Peyer's patch (tissue), 4 donors: ENCODE measurements at regions not wholly inside any gene's neighbourhood (a gene's known extent, or its start where the extent isn't known, plus 50 kb on each side); places are given as distances from the start of the nearest gene placed in this dataset.

Source experiments
- DNase-seq, 3 donors: peaks; one replicate each; pipeline ENCODE4 v3.0.0-alpha.2; 2017 to 2019
- H3K27ac ChIP-seq, 4 donors: fragments of 200-600 bp; sonication (generic); one replicate each; pipeline ENCODE4 v1.5.1; 2016 to 2019
- H3K27me3 ChIP-seq, 2 donors: fragments of 200-600 bp; sonication (generic); one replicate each; pipeline ENCODE4 v1.5.1; 2019
- H3K36me3 ChIP-seq, 3 donors: fragments of 200-600 bp; sonication (generic); one replicate each; pipeline ENCODE4 v1.5.1; 2016 to 2019
- H3K4me1 ChIP-seq, 4 donors: fragments of 200-600 bp; sonication (generic); one replicate each; pipeline ENCODE4 v1.5.1; 2016 to 2019
- H3K4me3 ChIP-seq, 4 donors: fragments of 200-600 bp; sonication (generic); 1 replicate in 3 of 4; 2 replicates in 1 of 4; pipeline ENCODE4 v1.5.1; 2016 to 2019; ENCODE audit warnings: mild to moderate bottlenecking in 1 of 4
- H3K9me3 ChIP-seq, 4 donors: fragments of 200-600 bp; sonication (generic); one replicate each; pipeline ENCODE4 v1.5.1; 2016 to 2019; ENCODE audit warnings: mild to moderate bottlenecking in 1 of 4
- POLR2A ChIP-seq, 2 donors: fragments of 450-650 bp; IDR thresholded peaks; one replicate each; pipeline ENCODE4 v1.5.1; 2017; ENCODE audit warnings: antibody characterized with exemption in 2 of 2, mild to moderate bottlenecking in 2 of 2, moderate library complexity in 2 of 2
- TF ChIP-seq, protein P1 (sequence below), 6 experiments: fragments of 450-650 bp in 4 of 6; fragments of 200-600 bp in 2 of 6; sonication (generic) in 1 of 6; IDR thresholded peaks; one replicate each; pipeline ENCODE4 v1.5.1; 2017 to 2019; ENCODE audit warnings: antibody characterized with exemption in 6 of 6, mild to moderate bottlenecking in 3 of 6, moderate library complexity in 1 of 6

DNA sequence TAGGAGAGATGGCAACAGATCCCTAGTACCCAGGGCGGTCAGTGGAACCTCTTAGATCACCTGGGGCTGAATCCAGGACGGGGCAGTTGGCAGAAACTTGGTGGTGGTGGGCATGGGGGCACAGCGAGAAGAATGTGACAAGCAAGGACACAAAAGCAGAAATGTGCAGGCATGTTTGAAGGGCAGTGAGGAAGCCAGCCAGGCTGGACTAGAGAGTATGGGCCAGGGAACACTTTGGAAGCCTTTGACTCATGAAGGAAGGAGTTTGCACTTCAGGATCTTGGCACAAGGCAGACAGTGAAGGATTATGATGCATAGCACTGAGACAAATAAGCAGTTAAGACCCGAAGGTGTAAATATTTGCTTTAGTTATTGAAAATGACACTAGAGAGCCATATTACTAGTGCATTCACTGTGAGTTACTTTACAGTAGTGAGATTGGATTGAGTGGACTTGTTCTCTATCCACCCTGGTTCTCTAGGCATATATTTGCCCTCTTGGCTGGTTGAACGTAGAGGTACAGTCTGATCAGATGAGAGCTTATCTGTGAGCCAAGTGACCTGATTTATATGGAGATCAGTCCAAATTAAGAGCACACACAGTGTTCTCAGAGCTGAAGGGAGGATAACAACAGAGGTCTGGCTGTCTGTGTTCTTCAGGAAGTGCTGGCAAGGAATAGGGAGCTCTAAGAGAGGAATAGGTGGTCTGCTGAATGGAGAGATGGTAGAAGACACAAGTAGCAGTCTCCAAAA lies 210.4 kb downstream of the SNX19 start:
- no peak for TF ChIP-seq POLR2A (IDR thresholded peaks at IDR 0.05)
- TF ChIP-seq, protein P1, sequence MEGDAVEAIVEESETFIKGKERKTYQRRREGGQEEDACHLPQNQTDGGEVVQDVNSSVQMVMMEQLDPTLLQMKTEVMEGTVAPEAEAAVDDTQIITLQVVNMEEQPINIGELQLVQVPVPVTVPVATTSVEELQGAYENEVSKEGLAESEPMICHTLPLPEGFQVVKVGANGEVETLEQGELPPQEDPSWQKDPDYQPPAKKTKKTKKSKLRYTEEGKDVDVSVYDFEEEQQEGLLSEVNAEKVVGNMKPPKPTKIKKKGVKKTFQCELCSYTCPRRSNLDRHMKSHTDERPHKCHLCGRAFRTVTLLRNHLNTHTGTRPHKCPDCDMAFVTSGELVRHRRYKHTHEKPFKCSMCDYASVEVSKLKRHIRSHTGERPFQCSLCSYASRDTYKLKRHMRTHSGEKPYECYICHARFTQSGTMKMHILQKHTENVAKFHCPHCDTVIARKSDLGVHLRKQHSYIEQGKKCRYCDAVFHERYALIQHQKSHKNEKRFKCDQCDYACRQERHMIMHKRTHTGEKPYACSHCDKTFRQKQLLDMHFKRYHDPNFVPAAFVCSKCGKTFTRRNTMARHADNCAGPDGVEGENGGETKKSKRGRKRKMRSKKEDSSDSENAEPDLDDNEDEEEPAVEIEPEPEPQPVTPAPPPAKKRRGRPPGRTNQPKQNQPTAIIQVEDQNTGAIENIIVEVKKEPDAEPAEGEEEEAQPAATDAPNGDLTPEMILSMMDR (IDR thresholded peaks at IDR 0.05), result no peak
- Histone ChIP-seq H3K4me1 (no peaks in the 10 kb centered on the region), H3K27ac (no peak overlapping the region), H3K4me3 (no peak overlapping the region), H3K9me3 (no peaks in the 10 kb centered on the region), H3K36me3 (no peaks in the 10 kb centered on the region), H3K27me3 (no peaks in the 10 kb centered on the region)
- no peak for DNase-seq

DNA sequence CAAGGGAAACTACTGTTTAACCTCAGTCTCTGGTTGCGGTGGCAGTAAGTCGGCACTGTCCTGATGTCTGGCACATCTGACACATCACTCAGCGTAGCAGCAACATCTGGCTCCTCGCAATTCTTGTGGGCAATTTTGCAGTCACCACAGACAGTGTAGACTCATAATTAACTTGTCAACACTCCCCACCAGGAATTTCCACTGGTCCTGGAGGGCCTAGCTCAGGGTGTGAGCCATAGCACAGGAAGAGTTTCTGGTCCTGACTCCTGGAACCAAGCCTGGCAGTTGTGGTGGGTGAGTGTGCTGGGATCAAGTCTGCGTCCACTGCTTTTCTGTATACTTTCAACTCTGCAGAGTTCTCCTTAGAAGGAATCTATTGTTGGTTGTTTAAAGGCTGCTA lies 209.7 kb downstream of the SNX19 start:
- no peaks in the 10 kb centered on the region for H3K9me3 ChIP-seq
- H3K27ac ChIP-seq, result no peak overlapping the region
- TF ChIP-seq, protein P1 (IDR thresholded peaks at IDR 0.05), result no peak
- TF ChIP-seq POLR2A (IDR thresholded peaks at IDR 0.05), result no peak
- no peaks in the 10 kb centered on the region for H3K4me1 ChIP-seq
- H3K4me3 ChIP-seq, result no peak overlapping the region
- no peaks in the 10 kb centered on the region for H3K36me3 ChIP-seq
- DNase-seq, result no peak
- H3K27me3 ChIP-seq, result no peaks in the 10 kb centered on the region

DNA sequence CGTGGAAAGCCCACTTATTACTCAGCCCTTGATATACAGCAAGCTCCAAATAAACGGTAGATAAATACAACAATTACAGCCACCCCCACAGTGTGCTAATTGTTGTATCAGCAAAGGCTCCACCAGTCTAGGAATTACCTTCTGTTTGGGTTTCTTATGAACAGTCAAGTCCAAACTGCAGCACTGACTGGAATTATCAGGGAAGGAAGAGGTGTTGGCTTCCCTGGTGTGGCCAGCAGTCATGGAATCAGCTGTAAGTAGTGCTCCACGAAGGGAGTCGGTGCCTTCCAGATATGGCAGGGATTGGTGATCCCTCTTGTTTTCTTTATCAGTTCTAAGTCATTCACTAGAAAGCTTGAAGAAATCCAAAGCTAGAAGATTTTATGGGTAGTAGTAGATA lies 209.1 kb downstream of the SNX19 start:
- H3K27ac ChIP-seq, result no peak overlapping the region
- TF ChIP-seq, protein P1 (IDR thresholded peaks at IDR 0.05), result no peak
- TF ChIP-seq POLR2A (IDR thresholded peaks at IDR 0.05), result no peak
- no peaks in the 10 kb centered on the region for H3K4me1 ChIP-seq
- H3K4me3 ChIP-seq, result no peak overlapping the region
- H3K9me3 ChIP-seq, result no peaks in the 10 kb centered on the region
- no peaks in the 10 kb centered on the region for H3K36me3 ChIP-seq
- DNase-seq, result no peak
- no peaks in the 10 kb centered on the region for H3K27me3 ChIP-seq

DNA sequence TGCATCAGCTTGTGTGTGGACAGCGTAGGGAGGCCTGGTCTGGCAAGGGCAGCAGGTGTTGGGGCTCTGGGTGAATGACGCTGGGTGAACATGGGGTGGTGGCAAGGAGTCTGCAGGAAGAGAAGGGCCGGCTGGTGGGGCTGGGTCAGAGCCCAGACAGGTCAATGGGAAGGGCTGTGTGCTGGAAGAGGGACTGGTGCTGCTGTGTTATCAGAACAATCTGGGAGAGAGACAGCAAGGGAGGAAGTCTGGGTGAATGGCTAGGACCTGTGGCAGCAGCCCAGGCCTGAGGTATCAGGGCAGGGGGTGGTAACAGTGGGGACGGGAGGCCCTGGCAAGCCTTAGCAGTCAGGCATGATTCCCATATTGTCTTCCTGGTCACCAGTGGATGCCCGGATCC lies 206.7 kb downstream of the SNX19 start:
- Histone ChIP-seq H3K27me3 (no peaks in the 10 kb centered on the region), H3K9me3 (no peaks in the 10 kb centered on the region), H3K36me3 (no peaks in the 10 kb centered on the region), H3K4me3 (no peak overlapping the region), H3K4me1 (no peaks in the 10 kb centered on the region), H3K27ac (no peak overlapping the region)
- no peak for TF ChIP-seq POLR2A (IDR thresholded peaks at IDR 0.05)
- TF ChIP-seq, protein P1 (IDR thresholded peaks at IDR 0.05), result no peak
- DNase-seq, result no peak

DNA sequence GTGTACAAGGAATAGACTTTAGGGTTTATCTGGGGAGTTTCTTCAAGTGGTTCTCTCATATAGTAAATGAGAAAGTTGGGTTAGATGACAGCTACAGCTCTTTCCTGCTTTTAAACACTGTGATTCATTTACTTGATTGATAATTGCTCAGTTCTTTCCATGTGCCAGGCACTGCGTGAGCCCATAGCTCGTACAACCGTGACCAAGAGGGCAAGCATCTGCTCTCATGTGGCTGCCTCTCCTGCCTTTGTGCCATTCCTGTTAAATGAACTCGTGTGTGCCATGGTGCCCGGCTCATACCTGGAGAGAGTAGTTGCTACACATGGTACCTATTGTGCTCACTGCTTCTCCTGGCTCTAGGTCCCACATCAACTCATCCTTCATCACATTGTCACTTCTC lies 206.3 kb downstream of the SNX19 start:
- H3K27ac ChIP-seq, result peak overlapping the region in 2 of 4 donors; percentile 49 to 52
- no peaks in the 10 kb centered on the region for H3K9me3 ChIP-seq
- no peaks in the 10 kb centered on the region for H3K36me3 ChIP-seq
- H3K4me3 ChIP-seq, result no peak overlapping the region
- TF ChIP-seq POLR2A (IDR thresholded peaks at IDR 0.05), result no peak
- TF ChIP-seq, protein P1 (IDR thresholded peaks at IDR 0.05), result no peak
- H3K4me1 ChIP-seq, result no peaks in the 10 kb centered on the region
- no peak for DNase-seq
- no peaks in the 10 kb centered on the region for H3K27me3 ChIP-seq
